ENCODE measurements at regions not wholly inside any gene's neighbourhood (a gene's known extent, or its start where the extent isn't known, plus 50 kb on each side); places are given as distances from the start of the nearest gene placed in this dataset.

- ATAC-seq, result peak; percentile 54 to 84 (median 78)
- intact Hi-C loops (cut with DNase I), result no loop called here
- Histone ChIP-seq H3K27me3 (no peaks in the 10 kb centered on the region), H3K27ac (no peak overlapping the region), H3K9me3 (no peaks in the 10 kb centered on the region), H3K4me1 (peaks cover 0 to 13% (median 2%) of the 10 kb centered on the region in 4 donors), H3K36me3 (no peaks in the 10 kb centered on the region), H3K4me3 (no peak overlapping the region)
- no peak for DNase-seq
- TF ChIP-seq POLR2A (IDR thresholded peaks at IDR 0.05) (no peak), CTCF (IDR thresholded peaks at IDR 0.05) (no peak)
- WGBS (ENCODE audit: insufficient coverage, low coverage, low lambda C conversion rate, missing lambda C conversion rate), result 33% methylated on average over 3 of the region's 3 CpGs
These were observed 107.0 kb upstream of the PALS2 start for GRCh38 chr7:24466168-24466768.

- WGBS (ENCODE audit: insufficient coverage, low coverage, low lambda C conversion rate, missing lambda C conversion rate), result 93% methylated on average over 2 of the region's 2 CpGs
- ATAC-seq, result no peak
- no peak for DNase-seq
These were observed 104.1 kb upstream of the PALS2 start for GRCh38 chr7:24469118-24469517.

DNA sequence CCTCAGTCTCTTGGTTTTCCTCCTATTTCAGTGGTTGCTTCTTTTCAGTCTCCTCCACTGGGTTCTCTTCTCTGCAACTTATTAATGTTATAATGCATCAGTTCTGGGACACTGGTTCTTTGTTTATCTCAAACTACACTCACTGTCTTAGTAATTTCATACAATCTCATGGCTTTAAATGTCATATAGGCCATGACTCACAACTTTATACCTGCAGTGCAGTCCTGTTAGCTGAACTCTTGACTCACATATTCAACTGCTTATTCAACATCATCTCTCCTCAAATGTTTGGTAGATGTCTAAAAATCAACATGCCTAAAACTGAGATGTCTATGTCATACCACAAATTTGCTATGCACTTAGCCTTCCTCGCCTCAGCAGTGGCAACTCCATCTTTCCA lies 101.2 kb upstream of the PALS2 start:
- intact Hi-C loops (cut with DNase I), result no loop called here
- Histone ChIP-seq H3K27me3 (no peaks in the 10 kb centered on the region), H3K4me1 (peaks cover 0 to 9% (median 4%) of the 10 kb centered on the region in 4 donors), H3K4me3 (no peak overlapping the region), H3K9me3 (no peaks in the 10 kb centered on the region), H3K27ac (no peak overlapping the region), H3K36me3 (no peaks in the 10 kb centered on the region)
- ATAC-seq (no peak), DNase-seq (no peak)
- WGBS (ENCODE audit: insufficient coverage, low coverage, low lambda C conversion rate, missing lambda C conversion rate), result 77% methylated on average over 1 of the region's 1 CpG
- TF ChIP-seq POLR2A (IDR thresholded peaks at IDR 0.05), result no peak
- TF ChIP-seq CTCF (IDR thresholded peaks at IDR 0.05), result no peak

More at GRCh38 chr7:24469118-24469517, 104.1 kb upstream of the PALS2 start:
- intact Hi-C loops (cut with DNase I), result no loop called here
- Histone ChIP-seq H3K27me3 (no peaks in the 10 kb centered on the region), H3K36me3 (no peaks in the 10 kb centered on the region), H3K4me1 (peaks cover 0 to 13% (median 2%) of the 10 kb centered on the region in 4 donors), H3K27ac (no peak overlapping the region), H3K4me3 (no peak overlapping the region), H3K9me3 (no peaks in the 10 kb centered on the region)
- no peak for TF ChIP-seq CTCF (IDR thresholded peaks at IDR 0.05)
- no peak for TF ChIP-seq POLR2A (IDR thresholded peaks at IDR 0.05)

- H3K4me3 ChIP-seq, result no peak overlapping the region
- peak in 2 of 4 donors; percentile 14 to 30 for TF ChIP-seq CTCF (IDR thresholded peaks at IDR 0.05)
- TF ChIP-seq POLR2A (IDR thresholded peaks at IDR 0.05), result no peak
- peak; percentile 68 to 82 (median 77) for ATAC-seq
- WGBS (ENCODE audit: insufficient coverage, low coverage, low lambda C conversion rate, missing lambda C conversion rate), result 57% methylated on average over 8 of the region's 8 CpGs
- DNase-seq, result no peak
- no peak overlapping the region for H3K27ac ChIP-seq
- no peaks in the 10 kb centered on the region for H3K36me3 ChIP-seq
- H3K27me3 ChIP-seq, result no peaks in the 10 kb centered on the region
- intact Hi-C loops (cut with DNase I), result no loop called here
- H3K4me1 ChIP-seq, result peaks cover 0 to 21% (median 10%) of the 10 kb centered on the region in 4 donors
- no peaks in the 10 kb centered on the region for H3K9me3 ChIP-seq
These were observed 97.9 kb upstream of the PALS2 start for GRCh38 chr7:24475166-24475961.

Data from right lobe of liver (tissue), 6 donors.